ENCODE measurements at regions not wholly inside any gene's neighbourhood (a gene's known extent, or its start where the extent isn't known, plus 50 kb on each side); places are given as distances from the start of the nearest gene placed in this dataset.

DNA sequence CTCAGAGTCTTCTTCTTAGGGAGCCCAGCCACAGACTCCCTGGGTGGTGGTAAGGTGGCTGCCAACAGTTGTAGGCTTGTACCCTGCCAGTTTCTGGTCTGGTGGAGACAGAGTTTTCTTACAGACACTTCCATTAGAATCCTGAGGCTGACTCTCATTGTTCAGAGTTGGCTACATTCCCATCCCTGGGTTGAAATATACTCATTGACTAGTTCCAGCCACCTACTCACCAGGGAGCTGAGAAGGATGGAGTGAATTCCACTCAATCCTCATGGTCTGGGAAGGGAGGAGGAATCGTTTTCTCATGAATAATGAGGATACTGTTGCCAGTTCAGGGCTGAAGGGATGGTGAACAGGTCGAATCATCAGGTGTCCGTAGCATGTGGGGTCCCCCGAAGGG, 226.5 kb upstream of the PROK2 start:
- DNase-seq (ENCODE audit: unreplicated experiment), result no peak
- Mint-ChIP-seq H3K27me3 (ENCODE audit: insufficient read depth, unreplicated experiment) (peaks cover 9% of the 10 kb centered on the region), H3K4me1 (ENCODE audit: insufficient read depth, unreplicated experiment) (no peaks in the 10 kb centered on the region), H3K36me3 (ENCODE audit: insufficient read depth, unreplicated experiment) (no peaks in the 10 kb centered on the region), H3K27ac (ENCODE audit: low read depth, unreplicated experiment) (no peak overlapping the region), H3K9me3 (ENCODE audit: unreplicated experiment) (no peaks in the 10 kb centered on the region), H3K4me3 (ENCODE audit: unreplicated experiment) (no peak overlapping the region)
- TF ChIP-seq, protein P1, sequence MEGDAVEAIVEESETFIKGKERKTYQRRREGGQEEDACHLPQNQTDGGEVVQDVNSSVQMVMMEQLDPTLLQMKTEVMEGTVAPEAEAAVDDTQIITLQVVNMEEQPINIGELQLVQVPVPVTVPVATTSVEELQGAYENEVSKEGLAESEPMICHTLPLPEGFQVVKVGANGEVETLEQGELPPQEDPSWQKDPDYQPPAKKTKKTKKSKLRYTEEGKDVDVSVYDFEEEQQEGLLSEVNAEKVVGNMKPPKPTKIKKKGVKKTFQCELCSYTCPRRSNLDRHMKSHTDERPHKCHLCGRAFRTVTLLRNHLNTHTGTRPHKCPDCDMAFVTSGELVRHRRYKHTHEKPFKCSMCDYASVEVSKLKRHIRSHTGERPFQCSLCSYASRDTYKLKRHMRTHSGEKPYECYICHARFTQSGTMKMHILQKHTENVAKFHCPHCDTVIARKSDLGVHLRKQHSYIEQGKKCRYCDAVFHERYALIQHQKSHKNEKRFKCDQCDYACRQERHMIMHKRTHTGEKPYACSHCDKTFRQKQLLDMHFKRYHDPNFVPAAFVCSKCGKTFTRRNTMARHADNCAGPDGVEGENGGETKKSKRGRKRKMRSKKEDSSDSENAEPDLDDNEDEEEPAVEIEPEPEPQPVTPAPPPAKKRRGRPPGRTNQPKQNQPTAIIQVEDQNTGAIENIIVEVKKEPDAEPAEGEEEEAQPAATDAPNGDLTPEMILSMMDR (IDR thresholded peaks at IDR 0.05; ENCODE audit: unreplicated experiment), result no peak
- intact Hi-C loops (cut with micrococcal nuclease), result no loop called here
- BruUV-seq (replicated peaks), result no TSS peak
- POLR2A ChIA-PET, result no interaction called here
- CTCF ChIA-PET, result no interaction called here

DNA sequence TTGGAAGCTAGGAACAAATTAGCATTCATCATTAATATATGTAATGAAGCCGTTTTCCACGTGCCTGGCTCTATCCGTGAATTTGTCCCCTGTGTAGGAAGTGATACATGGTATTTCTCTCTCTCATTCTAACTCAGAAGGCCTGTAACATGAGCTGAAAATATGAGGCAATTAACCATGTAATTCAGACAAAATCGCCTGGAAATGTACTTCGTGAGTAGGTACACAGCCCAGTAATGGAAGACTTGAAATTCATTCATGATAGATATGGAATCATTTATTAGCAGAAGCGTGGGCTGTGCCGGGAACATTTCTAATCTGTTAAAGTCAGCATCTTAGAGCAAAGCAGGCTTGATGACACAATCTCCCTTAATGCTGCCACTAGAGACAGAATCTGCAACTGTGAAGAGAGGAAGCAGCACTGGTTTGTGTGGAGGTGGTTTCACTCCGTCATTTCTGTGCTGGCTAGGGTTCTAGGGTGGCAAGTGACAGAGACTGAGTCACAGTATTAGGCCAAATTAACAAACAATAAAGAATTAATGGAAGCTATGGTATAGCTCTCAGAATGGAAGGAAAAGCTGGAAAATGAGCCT, 225.0 kb upstream of the PROK2 start:
- no peak overlapping the region for H3K27ac Mint-ChIP-seq (ENCODE audit: low read depth, unreplicated experiment)
- no peak for DNase-seq (ENCODE audit: unreplicated experiment)
- H3K4me3 Mint-ChIP-seq (ENCODE audit: unreplicated experiment), result no peak overlapping the region
- intact Hi-C loops (cut with micrococcal nuclease), result no loop called here
- no TSS peak for BruUV-seq (replicated peaks)
- H3K36me3 Mint-ChIP-seq (ENCODE audit: insufficient read depth, unreplicated experiment), result no peaks in the 10 kb centered on the region
- TF ChIP-seq, protein P1 (IDR thresholded peaks at IDR 0.05; ENCODE audit: unreplicated experiment), result no peak
- H3K27me3 Mint-ChIP-seq (ENCODE audit: insufficient read depth, unreplicated experiment), result peaks cover 9% of the 10 kb centered on the region
- ChIA-PET CTCF (interaction anchor here (0.6 to 0.7 kb wide), 2 partner anchors 117 to 474 kb away, joined by 3 read pairs; no protein-coding TSS in a partner anchor), POLR2A (no interaction called here)
- no peaks in the 10 kb centered on the region for H3K9me3 Mint-ChIP-seq (ENCODE audit: unreplicated experiment)
- H3K4me1 Mint-ChIP-seq (ENCODE audit: insufficient read depth, unreplicated experiment), result peaks cover 3% of the 10 kb centered on the region

DNA sequence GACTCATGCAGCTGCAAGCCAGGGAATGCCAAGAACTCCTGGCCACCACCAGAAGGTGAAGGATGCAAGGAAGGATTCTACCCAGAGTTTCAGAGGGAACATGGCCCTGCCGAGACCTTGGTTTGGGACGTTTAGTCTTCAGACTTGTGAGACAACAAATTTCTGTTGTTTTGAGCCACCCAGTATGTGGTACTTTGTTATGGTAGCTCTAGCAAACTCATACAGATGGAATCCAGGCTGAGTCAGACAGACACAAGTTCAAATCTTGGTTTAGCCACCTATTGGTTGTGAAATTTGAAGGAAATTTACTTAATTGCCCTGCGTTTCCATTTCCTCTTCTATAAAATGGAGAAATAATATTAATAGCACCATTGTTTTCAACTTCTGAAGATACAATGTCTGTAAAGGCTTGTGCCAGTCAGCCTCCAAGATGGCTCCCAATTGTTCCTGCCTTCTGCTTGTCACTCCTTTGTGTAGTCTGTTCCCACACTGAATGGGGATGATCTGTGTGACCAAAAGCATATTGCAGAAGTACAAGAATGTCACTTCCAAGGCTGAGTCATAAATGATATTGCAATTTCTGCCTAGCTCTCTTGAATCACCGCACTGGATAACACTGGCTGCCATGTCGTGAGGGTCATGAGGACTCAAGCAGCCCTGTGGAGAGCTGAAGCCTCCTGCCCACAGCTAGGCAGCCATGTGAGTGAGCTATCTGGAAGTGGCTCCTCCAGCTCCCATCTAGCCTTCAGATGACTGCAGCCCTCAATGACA, 223.5 kb upstream of the PROK2 start:
- Mint-ChIP-seq H3K27me3 (ENCODE audit: insufficient read depth, unreplicated experiment) (peaks cover 9% of the 10 kb centered on the region), H3K36me3 (ENCODE audit: insufficient read depth, unreplicated experiment) (no peaks in the 10 kb centered on the region), H3K4me1 (ENCODE audit: insufficient read depth, unreplicated experiment) (peaks cover 6% of the 10 kb centered on the region), H3K27ac (ENCODE audit: low read depth, unreplicated experiment) (no peak overlapping the region), H3K9me3 (ENCODE audit: unreplicated experiment) (no peaks in the 10 kb centered on the region), H3K4me3 (ENCODE audit: unreplicated experiment) (no peak overlapping the region)
- peak; percentile 36 for DNase-seq (ENCODE audit: unreplicated experiment)
- intact Hi-C loops (cut with micrococcal nuclease), result no loop called here
- no TSS peak for BruUV-seq (replicated peaks)
- POLR2A ChIA-PET, result interaction anchor here (0.6 kb wide), 2 partner anchors 21 to 837 kb away, joined by 3 read pairs; no protein-coding TSS in a partner anchor
- CTCF ChIA-PET, result interaction anchor here (0.6 to 2.2 kb wide), 2 partner anchors 9 to 32 kb away, joined by 3 to 5 read pairs; no protein-coding TSS in a partner anchor
- TF ChIP-seq, protein P1 (IDR thresholded peaks at IDR 0.05; ENCODE audit: unreplicated experiment), result no peak

DNA sequence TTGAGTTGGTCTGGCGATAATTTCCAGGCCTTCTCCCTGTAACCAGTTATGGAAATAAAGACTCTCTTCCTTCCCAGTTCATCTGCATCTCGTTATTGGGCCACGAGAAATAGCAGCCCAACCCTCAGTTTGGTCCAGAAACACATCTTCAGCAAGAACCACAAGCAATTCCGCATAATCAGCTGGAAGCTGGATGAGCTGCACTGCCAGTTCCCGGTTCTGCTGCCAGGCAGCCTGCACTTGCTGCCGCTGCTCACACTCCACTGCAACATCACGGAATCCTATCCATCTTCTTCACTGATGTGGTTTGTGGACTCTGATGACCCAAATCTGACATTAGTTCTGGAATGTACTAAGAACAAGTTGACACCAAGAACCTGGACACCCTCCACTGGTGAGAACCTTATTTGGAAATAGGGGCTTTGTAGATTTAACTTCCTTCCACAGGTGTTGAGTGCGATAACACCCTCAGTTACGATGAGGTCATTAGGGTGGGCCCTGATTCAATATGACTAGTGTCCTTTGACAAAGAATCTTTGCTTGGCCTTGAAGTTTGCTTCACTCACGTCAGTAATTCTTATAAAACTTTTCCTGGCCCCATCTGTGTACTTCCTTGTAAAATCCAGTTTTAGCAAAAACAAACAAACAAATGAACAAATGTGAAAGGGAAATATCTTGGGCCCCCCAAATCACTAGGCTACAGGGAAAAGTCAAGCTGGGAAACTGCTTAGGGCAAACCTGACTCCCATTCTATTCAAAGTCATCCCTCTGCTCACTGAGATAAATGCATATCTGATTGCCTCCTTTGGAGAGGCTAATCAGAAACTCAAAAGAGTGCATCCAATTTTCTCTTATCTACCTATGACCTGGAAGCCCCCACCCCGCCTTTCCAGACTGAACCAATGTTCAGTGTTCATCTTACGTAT, 221.9 kb upstream of the PROK2 start:
- intact Hi-C loops (cut with micrococcal nuclease), result no loop called here
- no peaks in the 10 kb centered on the region for H3K9me3 Mint-ChIP-seq (ENCODE audit: unreplicated experiment)
- DNase-seq (ENCODE audit: unreplicated experiment), result no peak
- no peak overlapping the region for H3K27ac Mint-ChIP-seq (ENCODE audit: low read depth, unreplicated experiment)
- ChIA-PET POLR2A (no interaction called here), CTCF (interaction anchor here (2.2 kb wide), 1 partner anchor 11 kb away, joined by 5 read pairs; no protein-coding TSS in a partner anchor)
- H3K36me3 Mint-ChIP-seq (ENCODE audit: insufficient read depth, unreplicated experiment), result no peaks in the 10 kb centered on the region
- TF ChIP-seq, protein P1 (IDR thresholded peaks at IDR 0.05; ENCODE audit: unreplicated experiment), result no peak
- no TSS peak for BruUV-seq (replicated peaks)
- no peak overlapping the region for H3K4me3 Mint-ChIP-seq (ENCODE audit: unreplicated experiment)
- H3K4me1 Mint-ChIP-seq (ENCODE audit: insufficient read depth, unreplicated experiment), result peaks cover 6% of the 10 kb centered on the region
- H3K27me3 Mint-ChIP-seq (ENCODE audit: insufficient read depth, unreplicated experiment), result peaks cover 9% of the 10 kb centered on the region

Data from MCF 10A (cell line).